ENCODE measurements at regions not wholly inside any gene's neighbourhood (a gene's known extent, or its start where the extent isn't known, plus 50 kb on each side); places are given as distances from the start of the nearest gene placed in this dataset.
A peak's percentile ranks its signal among the peaks of the same experiment; 100 is the strongest.
"Not testable (repeated sequence)": the region's sequence is repeated elsewhere in the genome, so short reads cannot be mapped to it uniquely, and the experiment has no call there.

- DNase-seq, result no peak
Measured at GRCh38 chr11:29627541-29627940, 389.3 kb downstream of the KCNA4 start.

DNA sequence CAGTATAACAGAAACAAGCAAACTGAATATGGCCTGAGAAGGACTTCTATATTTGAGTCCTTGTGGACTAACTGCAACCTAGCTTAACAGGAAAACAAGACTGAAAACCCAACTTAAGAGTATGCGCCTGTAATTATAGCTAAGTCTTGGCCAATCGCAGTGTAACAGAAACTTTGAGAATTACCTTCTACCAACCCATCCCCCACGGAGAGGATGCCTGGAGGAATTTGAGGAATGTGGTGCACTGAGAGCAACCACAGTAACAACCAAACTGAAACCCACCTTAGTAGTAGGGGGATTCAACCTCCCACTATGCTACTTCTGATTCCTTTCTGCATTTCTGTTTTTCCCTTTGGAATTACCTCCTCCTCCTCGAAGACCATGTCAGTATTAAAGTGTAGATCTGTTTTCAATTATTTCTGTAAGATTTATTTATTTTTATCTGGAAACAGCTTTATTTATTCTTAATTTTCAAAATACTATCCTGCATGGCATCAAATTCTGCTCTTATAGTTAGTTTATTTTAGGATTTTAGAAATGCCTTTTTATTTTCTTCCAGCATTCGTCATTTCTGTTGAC, 393.6 kb downstream of the KCNA4 start:
- no peak for DNase-seq

GRCh38 chr11:29616611-29617010, 400.2 kb downstream of the KCNA4 start:
- DNase-seq, result no peak

- no peak for DNase-seq
Measured at GRCh38 chr11:29612423-29612822, 404.4 kb downstream of the KCNA4 start.

GRCh38 chr11:29606330-29607031, 410.3 kb downstream of the KCNA4 start:
- no peak for DNase-seq

GRCh38 chr11:29600151-29600575, 416.7 kb downstream of the KCNA4 start:
- not testable (repeated sequence) for DNase-seq

DNA sequence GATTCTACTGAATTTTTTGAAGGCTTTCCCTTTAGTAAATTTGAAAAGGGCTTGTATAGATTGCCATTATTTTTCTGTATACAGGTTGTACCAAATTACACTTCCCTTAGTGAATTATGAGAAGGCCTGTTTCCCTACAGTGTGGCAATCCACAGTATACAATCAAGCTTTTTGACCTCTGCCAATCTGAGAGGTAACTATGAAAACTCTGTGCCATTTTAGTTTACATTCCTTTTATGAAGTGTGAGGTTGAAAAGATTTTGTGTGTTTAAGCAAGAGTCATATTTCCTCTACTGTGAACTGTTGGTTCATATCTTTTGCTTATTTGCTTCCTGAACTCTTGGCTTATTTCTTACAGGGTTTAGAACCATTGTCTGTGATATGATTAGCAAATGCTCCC, 432.5 kb downstream of the KCNA4 start:
- peak; percentile 6 to 10 for DNase-seq

GRCh38 chr11:29578806-29579205, 438.0 kb downstream of the KCNA4 start:
- DNase-seq, result no peak

GRCh38 chr11:29564486-29564885, 452.3 kb downstream of the KCNA4 start:
- DNase-seq, result peak; percentile 31 to 40

- DNase-seq, result no peak
Measured at GRCh38 chr11:29562183-29562582, 454.6 kb downstream of the KCNA4 start.

DNA sequence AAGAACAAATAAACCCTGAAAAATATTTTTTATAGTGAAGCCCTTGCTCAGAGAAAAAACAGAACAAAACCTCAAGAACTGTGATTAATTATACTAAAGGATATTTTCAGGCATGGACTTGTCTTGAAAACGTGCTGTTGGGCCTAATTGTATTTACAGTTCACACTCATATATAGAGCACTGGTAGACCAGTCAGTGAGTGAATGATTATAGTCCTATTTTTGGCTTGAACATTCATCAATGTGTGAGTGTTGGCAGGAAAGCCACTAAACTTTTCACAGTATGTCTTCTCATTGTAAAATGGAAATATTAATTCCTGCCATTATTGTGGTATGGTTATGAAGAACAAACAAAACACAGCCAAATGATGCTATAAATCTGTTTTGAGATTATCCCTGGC, 462.8 kb downstream of the KCNA4 start:
- DNase-seq, result no peak

DNA sequence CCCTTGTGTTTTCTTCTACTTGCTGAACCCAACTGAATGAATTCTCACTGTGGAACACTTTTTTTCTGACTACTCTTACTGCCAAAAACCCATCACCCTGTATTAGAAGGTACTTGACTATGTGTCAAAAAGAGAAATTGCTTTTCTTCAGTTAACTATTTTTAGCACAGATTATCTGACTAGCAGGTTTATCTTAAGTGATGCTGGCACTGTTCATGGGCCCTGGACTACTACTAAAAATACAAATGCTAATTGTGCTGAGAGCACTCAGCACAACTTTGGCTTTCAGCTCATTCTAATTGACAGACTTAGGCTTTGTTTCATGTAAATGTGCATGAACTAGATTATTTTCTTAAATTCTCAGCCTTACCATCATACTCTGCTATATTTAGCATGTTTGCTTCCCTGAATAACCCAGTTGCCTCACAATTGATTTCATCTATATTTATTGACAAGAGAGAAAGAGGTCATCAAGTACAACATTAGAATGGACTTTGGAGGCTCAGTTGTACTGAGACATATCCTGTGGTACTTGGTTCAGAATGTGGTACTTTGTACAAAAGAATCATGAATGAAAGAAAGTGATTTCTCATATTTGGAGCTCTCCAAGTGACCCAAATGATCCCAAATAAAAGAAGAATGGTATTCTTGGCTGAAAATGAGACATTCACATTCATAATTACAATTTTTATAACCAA, 478.3 kb downstream of the KCNA4 start:
- no peak for DNase-seq

GRCh38 chr11:29534836-29535235, 482.0 kb downstream of the KCNA4 start:
- no peak for DNase-seq

- no peak for DNase-seq
Measured at GRCh38 chr11:29530961-29531360, 485.9 kb downstream of the KCNA4 start.

- DNase-seq, result no peak
Measured at GRCh38 chr11:29527391-29527936, 489.4 kb downstream of the KCNA4 start.

- DNase-seq, result no peak
Measured at GRCh38 chr11:29518389-29519174, 498.2 kb downstream of the KCNA4 start.

DNA sequence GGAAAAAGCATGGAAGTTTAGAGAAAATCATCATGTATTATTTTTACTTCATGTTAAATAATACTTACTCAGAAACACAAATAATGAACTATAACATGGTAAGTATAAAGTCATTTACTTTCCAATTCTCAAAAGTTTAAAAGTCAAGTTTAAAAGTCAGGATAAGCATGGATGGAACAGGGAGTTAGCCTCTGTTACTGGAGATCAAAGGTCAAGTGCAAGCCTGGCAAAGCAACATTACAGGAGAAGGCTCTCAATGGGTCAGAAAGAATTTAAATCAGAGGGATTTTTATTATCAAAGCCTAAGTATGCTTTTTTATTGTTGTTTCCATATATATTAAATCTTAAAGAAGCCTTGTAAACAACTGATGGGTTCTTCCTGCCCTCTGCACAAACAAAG, 505.4 kb downstream of the KCNA4 start:
- DNase-seq, result no peak

- no peak for DNase-seq
Measured at GRCh38 chr11:29507376-29507775, 509.5 kb downstream of the KCNA4 start.

DNA sequence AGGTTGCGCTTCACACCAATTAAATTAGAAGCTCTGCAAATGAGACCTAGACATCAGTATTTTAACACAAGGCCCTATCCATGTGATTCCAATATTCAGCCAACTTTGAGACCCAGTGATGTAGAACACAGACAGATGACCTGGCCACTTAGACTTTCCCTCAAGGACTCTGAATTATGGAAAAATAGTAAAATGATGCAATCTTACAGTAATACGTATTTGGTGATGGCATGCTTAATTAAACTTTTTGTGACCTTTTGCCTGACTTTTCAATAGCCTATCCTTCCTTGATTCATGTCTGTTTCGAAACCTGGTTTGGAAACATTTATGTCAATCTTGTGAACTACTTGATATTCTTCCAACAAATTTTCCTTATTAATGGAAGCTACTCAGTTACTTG, 521.2 kb downstream of the KCNA4 start:
- DNase-seq, result no peak

- no peak for DNase-seq
Measured at GRCh38 chr11:29490938-29491337, 525.9 kb downstream of the KCNA4 start.

DNA sequence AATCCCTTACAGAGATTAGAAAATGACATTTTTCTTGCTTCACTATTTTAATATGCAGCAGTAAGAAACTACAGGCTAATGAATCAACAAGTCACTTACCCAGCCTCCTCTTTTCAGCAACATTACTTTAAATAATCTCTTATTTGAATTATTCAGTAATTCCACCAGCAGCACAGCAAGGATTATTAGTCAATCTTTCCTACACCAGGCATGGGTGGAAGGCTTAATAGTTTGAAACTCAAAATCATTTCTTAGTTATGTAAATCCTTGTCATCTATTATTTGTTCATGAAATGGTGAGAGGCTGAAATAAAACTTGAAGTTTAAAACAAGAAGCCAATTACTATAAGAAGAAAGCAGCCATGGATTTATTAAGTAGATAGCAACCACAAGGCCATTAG, 530.5 kb downstream of the KCNA4 start:
- DNase-seq, result no peak

DNA sequence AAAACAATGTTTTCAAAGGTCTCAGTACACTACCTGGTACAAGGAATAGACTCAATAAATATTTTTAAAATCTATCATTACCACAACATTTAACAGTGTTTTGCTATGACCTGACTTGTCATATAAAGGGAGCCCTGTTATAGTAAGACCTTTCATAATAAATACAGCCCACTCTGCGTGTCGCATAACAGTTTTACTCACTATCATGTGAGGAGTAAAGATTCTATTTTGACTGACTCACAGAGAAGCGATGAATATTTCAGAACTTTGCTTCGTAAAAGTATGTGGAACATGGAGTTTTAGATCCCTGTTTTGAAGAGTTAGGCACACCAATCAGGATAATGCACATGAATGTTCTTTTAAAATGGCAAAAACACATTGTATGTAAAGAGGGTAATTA, 531.2 kb downstream of the KCNA4 start:
- no peak for DNase-seq
